RWPE2 (cell line): ENCODE measurements at regions not wholly inside any gene's neighbourhood (a gene's known extent, or its start where the extent isn't known, plus 50 kb on each side); places are given as distances from the start of the nearest gene placed in this dataset.

ENCODE experiments used
- ATAC-seq: fragments of 200-7000 bp; cut with Tn5 transposase; 3 replicates; pipeline ENCODE4 v1.9.1; 2021; ENCODE audit warnings: low read depth
- DNase-seq: peaks from one replicate; pipeline ENCODE4 v3.0.0-alpha.2; 2020; ENCODE audit warnings: low spot score
- H3K27ac ChIP-seq: fragments of 450-650 bp; 2 replicates; pipeline ENCODE4 v1.5.1; 2017; ENCODE audit warnings: mild to moderate bottlenecking; ENCODE audit not compliant: poor library complexity, severe bottlenecking
- H3K27me3 ChIP-seq: fragments of 250-450 bp; sonication (Bioruptor Pico); 2 replicates; pipeline ENCODE4 v1.5.1; 2021; ENCODE audit warnings: mild to moderate bottlenecking, moderate library complexity; ENCODE audit not compliant: insufficient read depth, poor library complexity, severe bottlenecking
- H3K36me3 ChIP-seq: fragments of 250-450 bp; sonication (Bioruptor Pico); 2 replicates; pipeline ENCODE4 v1.5.1; 2020; ENCODE audit warnings: low read depth, mild to moderate bottlenecking, moderate library complexity
- H3K4me1 ChIP-seq: fragments of 250-450 bp; sonication (Bioruptor Pico); 2 replicates; pipeline ENCODE4 v1.5.1; 2021; ENCODE audit warnings: mild to moderate bottlenecking, moderate library complexity; ENCODE audit not compliant: insufficient read depth, poor library complexity, severe bottlenecking
- H3K4me3 ChIP-seq: fragments of 250-450 bp; sonication (Bioruptor Pico); 2 replicates; pipeline ENCODE4 v1.5.1; 2021; ENCODE audit warnings: mild to moderate bottlenecking, moderate library complexity; ENCODE audit not compliant: severe bottlenecking
- H3K9me3 ChIP-seq: fragments of 250-450 bp; sonication (Bioruptor Pico); 2 replicates; pipeline ENCODE4 v1.5.1; 2021; ENCODE audit warnings: mild to moderate bottlenecking, moderate library complexity; ENCODE audit not compliant: severe bottlenecking
- TF ChIP-seq, protein P1 (sequence below): fragments of 450-650 bp; IDR thresholded peaks from one replicate; pipeline ENCODE4 v1.5.1; 2017; ENCODE audit warnings: mild to moderate bottlenecking, moderate library complexity; ENCODE audit not compliant: poor library complexity, severe bottlenecking

GRCh38 chr12:87107766-87108165 is 851.6 kb upstream of the MGAT4C start:
- H3K36me3 ChIP-seq: no peaks in the 10 kb centered on the region
- no peak overlapping the region for H3K27ac ChIP-seq
- ATAC-seq (no peak), DNase-seq (no peak)
- H3K27me3 ChIP-seq: no peaks in the 10 kb centered on the region
- no peak overlapping the region for H3K4me3 ChIP-seq
- no peaks in the 10 kb centered on the region for H3K9me3 ChIP-seq
- TF ChIP-seq, protein P1, sequence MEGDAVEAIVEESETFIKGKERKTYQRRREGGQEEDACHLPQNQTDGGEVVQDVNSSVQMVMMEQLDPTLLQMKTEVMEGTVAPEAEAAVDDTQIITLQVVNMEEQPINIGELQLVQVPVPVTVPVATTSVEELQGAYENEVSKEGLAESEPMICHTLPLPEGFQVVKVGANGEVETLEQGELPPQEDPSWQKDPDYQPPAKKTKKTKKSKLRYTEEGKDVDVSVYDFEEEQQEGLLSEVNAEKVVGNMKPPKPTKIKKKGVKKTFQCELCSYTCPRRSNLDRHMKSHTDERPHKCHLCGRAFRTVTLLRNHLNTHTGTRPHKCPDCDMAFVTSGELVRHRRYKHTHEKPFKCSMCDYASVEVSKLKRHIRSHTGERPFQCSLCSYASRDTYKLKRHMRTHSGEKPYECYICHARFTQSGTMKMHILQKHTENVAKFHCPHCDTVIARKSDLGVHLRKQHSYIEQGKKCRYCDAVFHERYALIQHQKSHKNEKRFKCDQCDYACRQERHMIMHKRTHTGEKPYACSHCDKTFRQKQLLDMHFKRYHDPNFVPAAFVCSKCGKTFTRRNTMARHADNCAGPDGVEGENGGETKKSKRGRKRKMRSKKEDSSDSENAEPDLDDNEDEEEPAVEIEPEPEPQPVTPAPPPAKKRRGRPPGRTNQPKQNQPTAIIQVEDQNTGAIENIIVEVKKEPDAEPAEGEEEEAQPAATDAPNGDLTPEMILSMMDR: no peak
- no peaks in the 10 kb centered on the region for H3K4me1 ChIP-seq

DNA sequence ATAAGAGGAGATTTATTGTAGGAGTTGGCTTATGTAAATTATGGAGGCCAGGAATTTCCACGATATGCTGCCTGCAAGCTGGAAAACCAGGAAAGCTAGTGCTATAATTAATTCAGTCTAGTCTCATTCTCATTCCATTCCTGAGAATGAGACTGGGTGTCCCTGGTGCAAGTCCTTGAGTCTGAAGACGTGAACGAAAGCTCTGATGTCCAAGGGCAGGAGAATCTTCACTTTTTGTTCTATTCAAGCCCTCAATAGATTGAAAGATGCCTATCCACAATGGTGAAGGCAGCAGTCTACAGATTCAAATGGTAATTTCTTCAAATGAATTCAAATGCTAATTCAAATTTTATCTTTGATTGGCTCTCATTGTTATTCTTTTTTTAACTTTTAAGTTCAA is 851.1 kb upstream of the MGAT4C start:
- H3K9me3 ChIP-seq: no peaks in the 10 kb centered on the region
- H3K4me3 ChIP-seq: no peak overlapping the region
- no peaks in the 10 kb centered on the region for H3K4me1 ChIP-seq
- H3K27me3 ChIP-seq: no peaks in the 10 kb centered on the region
- no peak overlapping the region for H3K27ac ChIP-seq
- TF ChIP-seq, protein P1: no peak
- no peaks in the 10 kb centered on the region for H3K36me3 ChIP-seq
- DNase-seq (no peak), ATAC-seq (no peak)

DNA sequence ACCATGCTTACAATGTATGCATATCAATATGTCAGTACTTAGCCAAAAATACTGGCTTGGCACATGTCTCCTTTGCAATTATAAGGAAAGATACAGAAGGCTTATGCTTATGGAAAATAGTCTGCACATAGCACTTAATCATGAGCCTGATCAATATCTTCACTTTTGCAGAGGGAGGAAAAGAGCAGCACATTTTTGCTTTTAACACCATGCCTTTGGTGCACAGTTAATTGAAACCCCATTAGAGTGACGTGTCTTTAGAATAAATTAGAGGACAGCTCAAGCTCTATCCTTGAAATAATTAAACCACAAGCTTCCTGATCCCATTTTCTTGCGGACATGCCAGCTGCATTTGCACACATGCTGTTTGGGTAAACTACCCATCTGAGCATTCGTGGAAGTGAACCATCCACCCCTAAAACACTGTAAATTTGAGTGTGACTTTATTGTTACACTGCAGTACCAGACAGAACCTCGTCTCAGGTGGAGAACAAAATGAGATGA is 839.9 kb upstream of the MGAT4C start:
- Histone ChIP-seq H3K4me1 (no peaks in the 10 kb centered on the region), H3K27ac (no peak overlapping the region), H3K9me3 (no peaks in the 10 kb centered on the region), H3K36me3 (no peaks in the 10 kb centered on the region), H3K4me3 (no peak overlapping the region), H3K27me3 (no peaks in the 10 kb centered on the region)
- no peak for DNase-seq
- ATAC-seq: no peak
- TF ChIP-seq, protein P1: no peak

DNA sequence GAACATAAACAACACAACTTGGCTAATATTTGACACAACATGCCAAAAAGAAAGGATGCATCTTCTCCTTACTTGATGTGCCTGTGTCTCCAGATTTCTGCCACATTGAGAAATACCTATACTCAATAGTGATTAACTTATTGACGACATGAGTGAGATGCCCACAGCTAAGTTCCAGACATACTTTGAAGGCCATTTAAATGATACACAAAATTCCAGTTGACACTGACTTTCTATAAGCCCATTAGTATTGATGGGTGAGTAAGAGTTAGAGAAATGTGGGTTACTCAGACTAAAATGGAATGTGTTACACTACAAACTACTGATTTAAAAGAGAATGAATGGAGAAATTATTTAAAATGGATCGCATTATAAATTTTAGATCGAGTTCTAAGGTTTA is 838.2 kb upstream of the MGAT4C start:
- DNase-seq (no peak), ATAC-seq (no peak; the same call in 2 of the 3 replicates)
- no peaks in the 10 kb centered on the region for H3K27me3 ChIP-seq
- H3K36me3 ChIP-seq: no peaks in the 10 kb centered on the region
- TF ChIP-seq, protein P1: no peak
- H3K4me1 ChIP-seq: no peaks in the 10 kb centered on the region
- no peaks in the 10 kb centered on the region for H3K9me3 ChIP-seq
- no peak overlapping the region for H3K27ac ChIP-seq
- H3K4me3 ChIP-seq: no peak overlapping the region

GRCh38 chr12:87092421-87092820 is 836.2 kb upstream of the MGAT4C start:
- no peak overlapping the region for H3K27ac ChIP-seq
- H3K4me1 ChIP-seq: no peaks in the 10 kb centered on the region
- TF ChIP-seq, protein P1: no peak
- ATAC-seq: no peak
- no peak for DNase-seq
- H3K4me3 ChIP-seq: no peak overlapping the region
- H3K27me3 ChIP-seq: no peaks in the 10 kb centered on the region
- H3K9me3 ChIP-seq: no peaks in the 10 kb centered on the region
- H3K36me3 ChIP-seq: no peaks in the 10 kb centered on the region
